CD14-positive monocyte (primary cell): ENCODE measurements at regions not wholly inside any gene's neighbourhood (a gene's known extent, or its start where the extent isn't known, plus 50 kb on each side); places are given as distances from the start of the nearest gene placed in this dataset.

Experiments used
- DNase-seq, 3 donors: peaks; one replicate each; pipeline ENCODE4 v3.0.0-alpha.2; 2011 to 2022
- H2AFZ ChIP-seq: 2 replicates; pipeline ENCODE4 v1.6.0; 2012; ENCODE audit warnings: mild to moderate bottlenecking, low read depth, low read length, inconsistent platforms; ENCODE audit not compliant: insufficient read depth, poor library complexity, severe bottlenecking
- H3K27ac ChIP-seq, 2 donors: 1 replicate in 1 of 2; 2 replicates in 1 of 2; pipeline ENCODE4 v1.5.1; 2012 to 2013; ENCODE audit warnings: low read length in 2 of 2, control low read depth in 1 of 2, inconsistent platforms in 1 of 2, low read depth in 1 of 2, mild to moderate bottlenecking in 1 of 2
- H3K27me3 ChIP-seq, 2 donors: one replicate each; pipeline versions ENCODE4 v1.6.0 to v1.6.1; 2011 to 2013; ENCODE audit warnings: low read length in 2 of 2; ENCODE audit not compliant: control insufficient read depth in 2 of 2, insufficient read depth in 2 of 2
- H3K36me3 ChIP-seq, 2 donors: replicated peaks in 1 of 2; 1 replicate in 1 of 2; 2 replicates in 1 of 2; pipeline versions ENCODE4 v1.5.1 to v1.6.1; 2012 to 2013; ENCODE audit warnings: low read length in 2 of 2, control low read depth in 1 of 2, inconsistent platforms in 1 of 2, mild to moderate bottlenecking in 1 of 2; ENCODE audit not compliant: insufficient read depth in 2 of 2, control insufficient read depth in 1 of 2
- H3K4me1 ChIP-seq, 2 donors: 1 replicate in 1 of 2; 2 replicates in 1 of 2; pipeline versions ENCODE4 v1.5.1 to v1.6.1; 2012 to 2013; ENCODE audit warnings: low read length in 2 of 2, control low read depth in 1 of 2, inconsistent platforms in 1 of 2, mild to moderate bottlenecking in 1 of 2, moderate library complexity in 1 of 2; ENCODE audit not compliant: insufficient read depth in 2 of 2, control insufficient read depth in 1 of 2
- H3K4me2 ChIP-seq: replicated peaks from 2 replicates; pipeline ENCODE3; 2012; ENCODE audit warnings: low read length, moderate library complexity, mild to moderate bottlenecking; ENCODE audit not compliant: poor library complexity, severe bottlenecking; ENCODE audit errors: extremely low read depth
- H3K4me3 ChIP-seq, 3 experiments: fragments of 200-600 bp in 1 of 3; sonication (generic) in 1 of 3; replicated peaks in 1 of 3; 1 replicate in 2 of 3; 2 replicates in 1 of 3; pipeline ENCODE4 v1.5.1; 2011 to 2013; ENCODE audit warnings: low read length in 3 of 3, mild to moderate bottlenecking in 3 of 3, control low read depth in 2 of 3, low read depth in 2 of 3, inconsistent platforms in 1 of 3, moderate library complexity in 1 of 3
- H3K79me2 ChIP-seq: 2 replicates; pipeline ENCODE4 v1.6.0; 2012; ENCODE audit warnings: mild to moderate bottlenecking, control low read depth, inconsistent platforms, low read length, moderate library complexity; ENCODE audit not compliant: insufficient read depth
- H3K9ac ChIP-seq: 2 replicates; pipeline ENCODE4 v1.6.0; 2017; ENCODE audit warnings: low read length, mild to moderate bottlenecking; ENCODE audit not compliant: insufficient read depth, poor library complexity, severe bottlenecking
- H3K9me3 ChIP-seq, 2 donors: replicated peaks in 1 of 2; 1 replicate in 1 of 2; 2 replicates in 1 of 2; pipeline versions ENCODE4 v1.5.1 to v1.6.1; 2012 to 2013; ENCODE audit warnings: low read length in 2 of 2, control low read depth in 1 of 2; ENCODE audit not compliant: control insufficient read depth in 1 of 2, insufficient read depth in 1 of 2
- H4K20me1 ChIP-seq: 2 replicates; pipeline ENCODE4 v1.6.0; 2012; ENCODE audit warnings: mild to moderate bottlenecking, low read length, control low read depth, moderate library complexity; ENCODE audit not compliant: insufficient read depth
- H3K27ac Mint-ChIP-seq, 7 donors: one replicate each; pipeline ENCODE4 v1.8.0; 2020; ENCODE audit warnings: mild to moderate bottlenecking in 7 of 7, mixed read lengths in 7 of 7, moderate library complexity in 6 of 7, inconsistent platforms in 2 of 7
- H3K27me3 Mint-ChIP-seq, 3 donors: one replicate each; pipeline ENCODE4 v1.8.0; 2021 to 2022; ENCODE audit warnings: low read depth in 3 of 3, mild to moderate bottlenecking in 3 of 3, mixed read lengths in 3 of 3, moderate library complexity in 3 of 3, inconsistent platforms in 1 of 3
- H3K36me3 Mint-ChIP-seq, 2 donors: one replicate each; pipeline ENCODE4 v1.8.0; 2020; ENCODE audit warnings: mixed read lengths in 2 of 2, inconsistent platforms in 1 of 2, mild to moderate bottlenecking in 1 of 2
- H3K4me1 Mint-ChIP-seq: one replicate; pipeline ENCODE4 v1.8.0; 2020; ENCODE audit warnings: mild to moderate bottlenecking, mixed read lengths
- H3K4me3 Mint-ChIP-seq, 2 donors: one replicate each; pipeline ENCODE4 v1.8.0; 2020; ENCODE audit warnings: mild to moderate bottlenecking in 2 of 2, mixed read lengths in 2 of 2, moderate library complexity in 1 of 2
- H3K9me3 Mint-ChIP-seq, 7 donors: one replicate each; pipeline ENCODE4 v1.8.0; 2020 to 2022; ENCODE audit warnings: mixed read lengths in 7 of 7, mild to moderate bottlenecking in 6 of 7, moderate library complexity in 6 of 7, inconsistent platforms in 2 of 7
- WGBS: methylation state at CpG from one replicate; pipeline ENCODE4 v1.1.5; 2013; ENCODE audit warnings: missing lambda C conversion rate; ENCODE audit not compliant: insufficient coverage; 5-methylcytosine and 5-hydroxymethylcytosine counted together
- intact Hi-C, 2 donors: fragments of 100-400 bp; cut with micrococcal nuclease; formaldehyde crosslinking; loops; one replicate each; pipeline versions ENCODE4 v1.15.0 to v1.15.1; 2023
- TF ChIP-seq, protein P1 (sequence below): fragments of 200-600 bp; IDR thresholded peaks from one replicate; pipeline ENCODE4 v1.8.0; 2022; ENCODE audit warnings: antibody characterized with exemption, mild to moderate bottlenecking

DNA sequence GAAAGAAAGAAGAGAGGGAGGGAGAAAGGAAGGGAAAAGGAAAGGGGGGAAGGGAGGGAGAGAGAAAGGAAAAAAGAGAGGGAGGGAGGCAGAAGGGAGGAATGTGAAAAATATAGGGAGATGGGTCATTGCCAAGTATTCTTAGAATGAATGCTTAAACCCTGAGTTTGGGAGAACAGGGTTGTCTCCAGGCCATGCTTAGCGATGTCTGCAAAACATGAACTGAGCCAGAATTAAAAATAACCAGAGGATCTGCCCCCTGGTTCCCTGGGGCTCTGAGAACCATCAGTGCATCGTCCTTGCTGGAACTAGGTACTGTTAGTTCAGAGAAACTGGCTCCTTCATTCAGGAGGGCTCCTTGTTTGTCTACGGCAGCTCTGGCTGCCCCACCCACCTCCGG lies 170.4 kb downstream of the IRX5 start:
- WGBS: 81% methylated on average over 4 of the region's 4 CpGs
- peaks cover 0 to 6% (median 5%) of the 10 kb centered on the region in 3 donors for H3K27me3 Mint-ChIP-seq

DNA sequence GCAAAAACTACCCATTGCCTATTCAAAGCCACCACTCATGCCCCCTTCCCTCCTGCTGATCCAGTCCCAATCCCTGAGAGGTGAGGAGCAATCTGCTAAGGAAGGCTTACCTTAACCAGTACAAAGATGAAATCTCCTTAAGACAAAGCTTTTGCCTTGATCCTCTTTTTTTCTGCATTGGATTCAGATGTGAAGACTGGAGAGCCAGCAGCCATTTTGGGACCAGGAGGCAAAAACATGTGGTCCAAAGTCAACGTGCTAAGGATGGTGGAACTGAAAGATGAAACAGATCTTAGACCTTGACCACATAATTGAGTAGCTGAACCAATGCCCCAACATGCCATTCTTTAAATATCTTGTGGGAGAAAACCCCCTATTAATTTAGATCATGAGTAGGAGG lies 171.4 kb downstream of the IRX5 start:
- Histone ChIP-seq H3K9ac (no peak overlapping the region), H3K9me3 (peaks cover 8 to 10% of the 10 kb centered on the region in 2 donors), H3K4me3 (no peak overlapping the region), H3K27me3 (no peaks in the 10 kb centered on the region), H3K79me2 (no peaks in the 10 kb centered on the region), H2AFZ (no peak overlapping the region), H3K36me3 (no peaks in the 10 kb centered on the region), H4K20me1 (no peaks in the 10 kb centered on the region), H3K4me1 (no peaks in the 10 kb centered on the region), H3K27ac (no peak overlapping the region), H3K4me2 (no peak overlapping the region)
- WGBS: no CpG with 5 or more reads among the region's 1 CpG
- no peaks in the 10 kb centered on the region for H3K36me3 Mint-ChIP-seq
- TF ChIP-seq, protein P1, sequence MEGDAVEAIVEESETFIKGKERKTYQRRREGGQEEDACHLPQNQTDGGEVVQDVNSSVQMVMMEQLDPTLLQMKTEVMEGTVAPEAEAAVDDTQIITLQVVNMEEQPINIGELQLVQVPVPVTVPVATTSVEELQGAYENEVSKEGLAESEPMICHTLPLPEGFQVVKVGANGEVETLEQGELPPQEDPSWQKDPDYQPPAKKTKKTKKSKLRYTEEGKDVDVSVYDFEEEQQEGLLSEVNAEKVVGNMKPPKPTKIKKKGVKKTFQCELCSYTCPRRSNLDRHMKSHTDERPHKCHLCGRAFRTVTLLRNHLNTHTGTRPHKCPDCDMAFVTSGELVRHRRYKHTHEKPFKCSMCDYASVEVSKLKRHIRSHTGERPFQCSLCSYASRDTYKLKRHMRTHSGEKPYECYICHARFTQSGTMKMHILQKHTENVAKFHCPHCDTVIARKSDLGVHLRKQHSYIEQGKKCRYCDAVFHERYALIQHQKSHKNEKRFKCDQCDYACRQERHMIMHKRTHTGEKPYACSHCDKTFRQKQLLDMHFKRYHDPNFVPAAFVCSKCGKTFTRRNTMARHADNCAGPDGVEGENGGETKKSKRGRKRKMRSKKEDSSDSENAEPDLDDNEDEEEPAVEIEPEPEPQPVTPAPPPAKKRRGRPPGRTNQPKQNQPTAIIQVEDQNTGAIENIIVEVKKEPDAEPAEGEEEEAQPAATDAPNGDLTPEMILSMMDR: no peak
- H3K27ac Mint-ChIP-seq: no peak overlapping the region
- intact Hi-C loops: no loop called here
- H3K4me1 Mint-ChIP-seq: peaks cover 1% of the 10 kb centered on the region
- H3K9me3 Mint-ChIP-seq: peaks cover 0 to 9% (median 4%) of the 10 kb centered on the region in 7 donors
- no peak overlapping the region for H3K4me3 Mint-ChIP-seq
- DNase-seq: no peak
- H3K27me3 Mint-ChIP-seq: peaks cover 2 to 7% (median 5%) of the 10 kb centered on the region in 3 donors

More for the DNA sequence above, 170.4 kb downstream of the IRX5 start:
- no peaks in the 10 kb centered on the region for H3K27me3 ChIP-seq
- H3K27ac ChIP-seq: no peak overlapping the region
- TF ChIP-seq, protein P1: no peak
- Mint-ChIP-seq H3K4me1 (peaks cover 1% of the 10 kb centered on the region), H3K4me3 (no peak overlapping the region), H3K27ac (no peak overlapping the region), H3K9me3 (peaks cover 0 to 9% (median 4%) of the 10 kb centered on the region in 7 donors), H3K36me3 (no peaks in the 10 kb centered on the region)
- H3K4me3 ChIP-seq: no peak overlapping the region
- no peaks in the 10 kb centered on the region for H3K4me1 ChIP-seq
- no peak overlapping the region for H2AFZ ChIP-seq
- no peak for DNase-seq
- no peaks in the 10 kb centered on the region for H4K20me1 ChIP-seq
- no peak overlapping the region for H3K9ac ChIP-seq
- H3K4me2 ChIP-seq: no peak overlapping the region
- H3K9me3 ChIP-seq: peaks cover 8 to 10% of the 10 kb centered on the region in 2 donors
- H3K79me2 ChIP-seq: no peaks in the 10 kb centered on the region
- intact Hi-C loops: no loop called here
- H3K36me3 ChIP-seq: no peaks in the 10 kb centered on the region
